SK-N-SH treated with all-trans-retinoic acid at 6 μM for 48 hours (cell line): ENCODE measurements at regions not wholly inside any gene's neighbourhood (a gene's known extent, or its start where the extent isn't known, plus 50 kb on each side); places are given as distances from the start of the nearest gene placed in this dataset.

ENCODE experiments used
- ATAC-seq: fragments of 200-7000 bp; cut with Tn5 transposase; 3 replicates; pipeline ENCODE4 v1.9.1; 2020; ENCODE audit warnings: mild to moderate bottlenecking, moderate library complexity
- ARNTL ChIP-seq: fragments of 450-650 bp; formaldehyde crosslinking; IDR thresholded peaks from 2 replicates; pipeline ENCODE4 v1.5.0; 2020; ENCODE audit warnings: low read depth, mild to moderate bottlenecking, moderate library complexity, borderline replicate concordance
- CSDC2 ChIP-seq: fragments of 250-450 bp; sonication (Bioruptor Pico); IDR thresholded peaks from 2 replicates; pipeline ENCODE4 v1.5.0; 2020; ENCODE audit warnings: mild to moderate bottlenecking, moderate library complexity
- ESRRG ChIP-seq: fragments of 250-450 bp; sonication (Bioruptor Pico); IDR thresholded peaks from 2 replicates; pipeline ENCODE4 v1.6.1; 2021; ENCODE audit warnings: mild to moderate bottlenecking
- GLIS3 ChIP-seq: fragments of 250-450 bp; sonication (Bioruptor Pico); IDR thresholded peaks from 2 replicates; pipeline ENCODE4 v1.5.0; 2020; ENCODE audit warnings: mild to moderate bottlenecking, moderate library complexity
- OSR1 ChIP-seq: fragments of 250-450 bp; sonication (Bioruptor Pico); IDR thresholded peaks from 2 replicates; pipeline ENCODE4 v1.8.0; 2022; ENCODE audit warnings: moderate library complexity, mild to moderate bottlenecking, inconsistent platforms
- PPARA ChIP-seq: fragments of 250-450 bp; sonication (Bioruptor Pico); IDR thresholded peaks from 2 replicates; pipeline ENCODE4 v1.5.0; 2020; ENCODE audit warnings: mild to moderate bottlenecking, borderline replicate concordance
- RARB ChIP-seq: fragments of 250-450 bp; sonication (Bioruptor Pico); IDR thresholded peaks from 2 replicates; pipeline ENCODE4 v1.8.0; 2021; ENCODE audit warnings: mild to moderate bottlenecking, moderate library complexity
- TOX ChIP-seq: fragments of 250-450 bp; sonication (Bioruptor Pico); IDR thresholded peaks from 2 replicates; pipeline ENCODE4 v1.8.0; 2021; ENCODE audit warnings: mild to moderate bottlenecking, moderate library complexity, borderline replicate concordance
- ZC3H10 ChIP-seq: fragments of 250-450 bp; sonication (Bioruptor Pico); IDR thresholded peaks from 2 replicates; pipeline ENCODE4 v1.5.1; 2021; ENCODE audit warnings: mild to moderate bottlenecking, moderate library complexity
- ZFP30 ChIP-seq: fragments of 450-650 bp; formaldehyde crosslinking; IDR thresholded peaks from 2 replicates; pipeline ENCODE4 v1.5.0; 2022; ENCODE audit warnings: mild to moderate bottlenecking, moderate library complexity
- ZNF565 ChIP-seq: fragments of 450-650 bp; formaldehyde crosslinking; conservative IDR thresholded peaks from 2 replicates; pipeline ENCODE4 v1.5.0; 2020; ENCODE audit warnings: low read depth, mild to moderate bottlenecking, moderate library complexity
- ZNF8 ChIP-seq: fragments of 450-650 bp; formaldehyde crosslinking; IDR thresholded peaks from 2 replicates; pipeline ENCODE4 v1.5.0; 2020; ENCODE audit warnings: mild to moderate bottlenecking, moderate library complexity
- TF ChIP-seq, protein P1 (sequence below): fragments of 250-450 bp; sonication (Bioruptor Pico); IDR thresholded peaks from 2 replicates; pipeline ENCODE4 v1.5.0; 2020; ENCODE audit warnings: mild to moderate bottlenecking, moderate library complexity
- TF ChIP-seq, protein P2 (sequence below): fragments of 250-450 bp; sonication (Bioruptor Pico); IDR thresholded peaks from 2 replicates; pipeline ENCODE4 v1.5.1; 2021; ENCODE audit warnings: mild to moderate bottlenecking, moderate library complexity
- TF ChIP-seq, protein P3 (sequence below): fragments of 250-450 bp; sonication (Bioruptor Pico); IDR thresholded peaks from 2 replicates; pipeline ENCODE4 v1.8.0; 2020; ENCODE audit warnings: mild to moderate bottlenecking, moderate library complexity, borderline replicate concordance
- TF ChIP-seq, protein P4 (sequence below): fragments of 250-450 bp; sonication (Bioruptor Pico); IDR thresholded peaks from 2 replicates; pipeline ENCODE4 v1.8.0; 2021; ENCODE audit warnings: low read depth, mild to moderate bottlenecking, moderate library complexity, borderline replicate concordance
- TF ChIP-seq, protein P5 (sequence below): fragments of 250-450 bp; sonication (Bioruptor Pico); IDR thresholded peaks from 2 replicates; pipeline ENCODE4 v1.5.1; 2020; ENCODE audit warnings: low read depth, mild to moderate bottlenecking, moderate library complexity

DNA sequence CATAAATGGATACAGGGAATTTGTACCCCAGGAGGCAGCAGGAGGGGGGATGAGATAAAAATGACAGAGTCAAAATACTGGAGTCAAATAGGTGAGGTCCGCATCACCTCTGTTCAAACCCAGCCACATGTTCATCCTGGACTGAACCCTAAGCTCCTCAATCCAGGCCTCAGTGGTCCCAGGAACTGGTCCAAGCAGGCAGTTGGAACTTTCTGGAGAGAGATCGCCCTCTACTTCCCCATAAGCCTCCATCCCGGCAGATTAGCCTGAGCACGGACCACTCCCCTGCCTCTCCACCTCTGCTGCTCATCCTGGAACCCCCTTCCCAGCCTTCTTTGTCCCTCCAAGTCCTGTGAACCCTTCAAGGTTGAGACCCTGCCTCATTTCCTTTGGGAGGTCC is 959.7 kb upstream of the ZNF722 start:
- TF ChIP-seq OSR1 = no peak
- TF ChIP-seq, protein P1, sequence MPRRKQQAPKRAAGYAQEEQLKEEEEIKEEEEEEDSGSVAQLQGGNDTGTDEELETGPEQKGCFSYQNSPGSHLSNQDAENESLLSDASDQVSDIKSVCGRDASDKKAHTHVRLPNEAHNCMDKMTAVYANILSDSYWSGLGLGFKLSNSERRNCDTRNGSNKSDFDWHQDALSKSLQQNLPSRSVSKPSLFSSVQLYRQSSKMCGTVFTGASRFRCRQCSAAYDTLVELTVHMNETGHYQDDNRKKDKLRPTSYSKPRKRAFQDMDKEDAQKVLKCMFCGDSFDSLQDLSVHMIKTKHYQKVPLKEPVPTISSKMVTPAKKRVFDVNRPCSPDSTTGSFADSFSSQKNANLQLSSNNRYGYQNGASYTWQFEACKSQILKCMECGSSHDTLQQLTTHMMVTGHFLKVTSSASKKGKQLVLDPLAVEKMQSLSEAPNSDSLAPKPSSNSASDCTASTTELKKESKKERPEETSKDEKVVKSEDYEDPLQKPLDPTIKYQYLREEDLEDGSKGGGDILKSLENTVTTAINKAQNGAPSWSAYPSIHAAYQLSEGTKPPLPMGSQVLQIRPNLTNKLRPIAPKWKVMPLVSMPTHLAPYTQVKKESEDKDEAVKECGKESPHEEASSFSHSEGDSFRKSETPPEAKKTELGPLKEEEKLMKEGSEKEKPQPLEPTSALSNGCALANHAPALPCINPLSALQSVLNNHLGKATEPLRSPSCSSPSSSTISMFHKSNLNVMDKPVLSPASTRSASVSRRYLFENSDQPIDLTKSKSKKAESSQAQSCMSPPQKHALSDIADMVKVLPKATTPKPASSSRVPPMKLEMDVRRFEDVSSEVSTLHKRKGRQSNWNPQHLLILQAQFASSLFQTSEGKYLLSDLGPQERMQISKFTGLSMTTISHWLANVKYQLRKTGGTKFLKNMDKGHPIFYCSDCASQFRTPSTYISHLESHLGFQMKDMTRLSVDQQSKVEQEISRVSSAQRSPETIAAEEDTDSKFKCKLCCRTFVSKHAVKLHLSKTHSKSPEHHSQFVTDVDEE (CRISPR knock-in tag) = no peak
- no peak for TF ChIP-seq PPARA (CRISPR knock-in tag)
- no peak for TF ChIP-seq ZNF8 (CRISPR knock-in tag)
- no peak for TF ChIP-seq ZNF565
- TF ChIP-seq CSDC2 (CRISPR knock-in tag) = no peak
- TF ChIP-seq, protein P2, sequence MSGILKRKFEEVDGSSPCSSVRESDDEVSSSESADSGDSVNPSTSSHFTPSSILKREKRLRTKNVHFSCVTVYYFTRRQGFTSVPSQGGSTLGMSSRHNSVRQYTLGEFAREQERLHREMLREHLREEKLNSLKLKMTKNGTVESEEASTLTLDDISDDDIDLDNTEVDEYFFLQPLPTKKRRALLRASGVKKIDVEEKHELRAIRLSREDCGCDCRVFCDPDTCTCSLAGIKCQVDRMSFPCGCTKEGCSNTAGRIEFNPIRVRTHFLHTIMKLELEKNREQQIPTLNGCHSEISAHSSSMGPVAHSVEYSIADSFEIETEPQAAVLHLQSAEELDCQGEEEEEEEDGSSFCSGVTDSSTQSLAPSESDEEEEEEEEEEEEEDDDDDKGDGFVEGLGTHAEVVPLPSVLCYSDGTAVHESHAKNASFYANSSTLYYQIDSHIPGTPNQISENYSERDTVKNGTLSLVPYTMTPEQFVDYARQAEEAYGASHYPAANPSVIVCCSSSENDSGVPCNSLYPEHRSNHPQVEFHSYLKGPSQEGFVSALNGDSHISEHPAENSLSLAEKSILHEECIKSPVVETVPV (CRISPR knock-in tag) = no peak
- TF ChIP-seq ARNTL = no peak
- TF ChIP-seq, protein P3, sequence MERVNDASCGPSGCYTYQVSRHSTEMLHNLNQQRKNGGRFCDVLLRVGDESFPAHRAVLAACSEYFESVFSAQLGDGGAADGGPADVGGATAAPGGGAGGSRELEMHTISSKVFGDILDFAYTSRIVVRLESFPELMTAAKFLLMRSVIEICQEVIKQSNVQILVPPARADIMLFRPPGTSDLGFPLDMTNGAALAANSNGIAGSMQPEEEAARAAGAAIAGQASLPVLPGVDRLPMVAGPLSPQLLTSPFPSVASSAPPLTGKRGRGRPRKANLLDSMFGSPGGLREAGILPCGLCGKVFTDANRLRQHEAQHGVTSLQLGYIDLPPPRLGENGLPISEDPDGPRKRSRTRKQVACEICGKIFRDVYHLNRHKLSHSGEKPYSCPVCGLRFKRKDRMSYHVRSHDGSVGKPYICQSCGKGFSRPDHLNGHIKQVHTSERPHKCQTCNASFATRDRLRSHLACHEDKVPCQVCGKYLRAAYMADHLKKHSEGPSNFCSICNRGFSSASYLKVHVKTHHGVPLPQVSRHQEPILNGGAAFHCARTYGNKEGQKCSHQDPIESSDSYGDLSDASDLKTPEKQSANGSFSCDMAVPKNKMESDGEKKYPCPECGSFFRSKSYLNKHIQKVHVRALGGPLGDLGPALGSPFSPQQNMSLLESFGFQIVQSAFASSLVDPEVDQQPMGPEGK (CRISPR knock-in tag) = no peak
- no peak for TF ChIP-seq ESRRG

DNA sequence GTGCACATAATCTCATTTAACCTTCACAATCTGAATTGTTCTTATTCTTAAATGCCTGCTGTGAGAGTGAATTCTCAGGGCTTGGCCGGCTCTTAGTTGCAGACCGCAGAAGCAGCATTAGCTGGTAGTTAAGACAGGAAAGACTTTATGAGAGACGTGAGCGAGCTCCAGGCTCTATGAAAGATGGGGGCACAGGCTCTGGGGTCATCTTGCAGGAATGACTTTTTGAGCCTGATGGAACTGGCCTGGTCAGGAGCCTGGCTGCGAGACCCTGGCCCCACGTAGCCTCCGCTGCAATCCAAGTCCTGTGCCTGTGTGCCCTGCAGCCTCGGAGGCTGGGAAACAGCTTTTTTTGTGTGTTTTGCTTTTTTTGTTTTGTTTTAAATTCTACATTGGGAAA is 958.8 kb upstream of the ZNF722 start:
- no peak for TF ChIP-seq ZNF8 (CRISPR knock-in tag)
- no peak for TF ChIP-seq ZC3H10 (CRISPR knock-in tag)
- no peak for TF ChIP-seq ZFP30 (CRISPR knock-in tag)
- TF ChIP-seq ZNF565 = no peak
- TF ChIP-seq CSDC2 (CRISPR knock-in tag) = no peak
- TF ChIP-seq GLIS3 = no peak
- TF ChIP-seq, all 23 proteins: peak for 0
- ATAC-seq = no peak

More for the DNA sequence above, 959.7 kb upstream of the ZNF722 start:
- no peak for ATAC-seq

DNA sequence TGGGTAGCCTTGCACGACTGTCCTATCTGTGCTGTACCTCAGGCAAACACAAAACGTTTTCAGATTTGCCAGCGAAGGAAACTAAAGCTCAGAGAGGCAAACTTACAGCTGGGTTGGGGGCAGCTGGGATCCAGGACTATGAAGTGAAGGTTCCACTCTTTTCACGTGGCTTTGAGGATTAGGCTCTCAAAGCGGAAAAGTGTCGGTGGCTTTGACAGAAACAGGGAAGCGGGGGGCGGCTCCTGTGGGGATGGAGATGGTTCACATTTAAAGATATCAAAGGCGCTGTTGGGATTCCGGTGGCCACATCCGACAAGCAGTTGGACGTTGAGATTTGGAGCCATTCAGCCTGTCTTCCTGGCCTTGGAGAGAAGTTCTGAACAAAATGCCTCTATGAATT is 958.3 kb upstream of the ZNF722 start:
- TF ChIP-seq, protein P4, sequence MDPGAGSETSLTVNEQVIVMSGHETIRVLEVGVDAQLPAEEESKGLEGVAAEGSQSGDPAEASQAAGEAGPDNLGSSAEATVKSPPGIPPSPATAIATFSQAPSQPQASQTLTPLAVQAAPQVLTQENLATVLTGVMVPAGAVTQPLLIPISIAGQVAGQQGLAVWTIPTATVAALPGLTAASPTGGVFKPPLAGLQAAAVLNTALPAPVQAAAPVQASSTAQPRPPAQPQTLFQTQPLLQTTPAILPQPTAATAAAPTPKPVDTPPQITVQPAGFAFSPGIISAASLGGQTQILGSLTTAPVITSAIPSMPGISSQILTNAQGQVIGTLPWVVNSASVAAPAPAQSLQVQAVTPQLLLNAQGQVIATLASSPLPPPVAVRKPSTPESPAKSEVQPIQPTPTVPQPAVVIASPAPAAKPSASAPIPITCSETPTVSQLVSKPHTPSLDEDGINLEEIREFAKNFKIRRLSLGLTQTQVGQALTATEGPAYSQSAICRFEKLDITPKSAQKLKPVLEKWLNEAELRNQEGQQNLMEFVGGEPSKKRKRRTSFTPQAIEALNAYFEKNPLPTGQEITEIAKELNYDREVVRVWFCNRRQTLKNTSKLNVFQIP = no peak
- no peak for TF ChIP-seq OSR1
- ATAC-seq = no peak

DNA sequence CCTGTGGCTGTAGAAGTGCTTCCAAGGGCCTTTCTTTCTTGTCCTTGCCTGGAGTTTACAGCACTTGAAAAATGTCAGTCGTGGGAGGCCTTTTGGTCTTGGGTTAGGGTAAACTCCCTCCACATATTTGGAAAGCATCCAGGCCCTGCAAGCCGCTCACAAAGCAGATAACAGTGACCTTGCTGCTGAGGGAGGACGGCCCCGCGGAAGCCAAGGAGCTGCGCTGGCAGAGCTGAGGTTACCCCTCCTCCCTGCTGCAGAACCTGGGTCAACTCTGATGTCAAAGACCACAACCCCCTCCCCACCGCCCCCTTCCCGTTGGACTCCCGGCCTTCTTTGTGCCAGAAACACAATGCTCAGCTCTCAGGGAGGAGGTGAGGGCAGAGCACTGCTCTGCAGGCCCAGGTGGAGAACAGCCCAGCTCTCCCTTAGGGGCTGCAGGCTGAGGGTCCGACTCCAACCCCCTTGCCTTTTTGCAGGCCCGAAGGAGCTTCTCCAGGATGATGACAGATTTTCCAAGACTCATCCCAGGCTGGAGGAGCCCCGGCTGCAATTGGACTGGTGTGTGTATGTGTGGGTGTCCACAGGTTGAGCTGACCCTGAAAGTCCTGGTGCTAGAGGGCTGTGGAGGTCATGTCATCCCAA is 957.6 kb upstream of the ZNF722 start:
- TF ChIP-seq ZFP30 (CRISPR knock-in tag) (no peak), GLIS3 (no peak), RARB (CRISPR knock-in tag) (no peak), PPARA (CRISPR knock-in tag) (no peak), ESRRG (no peak), TOX (CRISPR knock-in tag) (no peak)
- TF ChIP-seq, protein P5, sequence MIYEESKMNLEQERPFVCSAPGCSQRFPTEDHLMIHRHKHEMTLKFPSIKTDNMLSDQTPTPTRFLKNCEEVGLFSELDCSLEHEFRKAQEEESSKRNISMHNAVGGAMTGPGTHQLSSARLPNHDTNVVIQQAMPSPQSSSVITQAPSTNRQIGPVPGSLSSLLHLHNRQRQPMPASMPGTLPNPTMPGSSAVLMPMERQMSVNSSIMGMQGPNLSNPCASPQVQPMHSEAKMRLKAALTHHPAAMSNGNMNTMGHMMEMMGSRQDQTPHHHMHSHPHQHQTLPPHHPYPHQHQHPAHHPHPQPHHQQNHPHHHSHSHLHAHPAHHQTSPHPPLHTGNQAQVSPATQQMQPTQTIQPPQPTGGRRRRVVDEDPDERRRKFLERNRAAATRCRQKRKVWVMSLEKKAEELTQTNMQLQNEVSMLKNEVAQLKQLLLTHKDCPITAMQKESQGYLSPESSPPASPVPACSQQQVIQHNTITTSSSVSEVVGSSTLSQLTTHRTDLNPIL = no peak
- TF ChIP-seq, protein P1 (CRISPR knock-in tag) = no peak
- TF ChIP-seq, protein P4 = no peak
- no peak for ATAC-seq
